C4-2B (cell line): ENCODE measurements at regions not wholly inside any gene's neighbourhood (a gene's known extent, or its start where the extent isn't known, plus 50 kb on each side); places are given as distances from the start of the nearest gene placed in this dataset.
"Not testable (repeated sequence)": the region's sequence is repeated elsewhere in the genome, so short reads cannot be mapped to it uniquely, and the experiment has no call there.

Experiments used
- H3K27ac ChIP-seq: fragments of 450-650 bp; 2 replicates; pipeline ENCODE4 v1.5.1; 2017
- ZFX ChIP-seq: fragments of 450-650 bp; IDR thresholded peaks from 2 replicates; pipeline ENCODE4 v1.6.1; 2017
- TF ChIP-seq, protein P1 (sequence below): fragments of 450-650 bp; conservative IDR thresholded peaks from 2 replicates; pipeline ENCODE4 v1.5.1; 2017; ENCODE audit warnings: mild to moderate bottlenecking

DNA sequence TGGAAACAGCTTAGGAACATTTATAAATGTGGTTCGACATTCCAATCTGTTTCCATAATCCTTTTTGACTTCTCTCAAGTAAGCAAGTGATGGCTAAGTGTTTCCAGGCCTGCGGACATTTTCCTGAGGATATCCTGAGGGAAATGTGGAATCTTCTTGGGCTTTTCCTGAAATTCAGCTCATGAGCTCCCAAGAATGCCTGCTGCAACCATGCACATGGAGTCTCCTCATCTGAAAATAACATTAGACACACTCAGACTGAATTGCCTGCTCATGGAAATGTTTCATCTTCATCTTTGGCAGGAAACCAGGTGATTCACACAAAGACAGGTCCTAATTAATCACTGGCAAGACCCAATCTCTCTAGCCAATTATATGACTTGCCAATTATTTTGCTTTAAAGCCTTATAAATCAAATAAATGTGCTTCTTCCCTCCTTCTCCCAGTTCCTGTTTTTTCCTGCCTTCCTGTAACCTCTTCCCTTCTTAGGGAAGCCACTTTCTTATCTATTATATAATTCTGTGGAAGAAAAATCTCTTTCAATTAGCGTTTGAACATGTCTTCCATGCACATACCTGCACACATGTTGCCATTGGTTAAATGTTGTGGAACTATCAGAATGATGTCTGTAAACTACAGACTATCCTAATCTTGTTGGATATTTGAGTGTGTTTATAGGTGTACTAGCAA is 104.6 kb upstream of the MXRA5 start:
- no peak overlapping the region for H3K27ac ChIP-seq
- TF ChIP-seq ZFX: no peak
- TF ChIP-seq, protein P1, sequence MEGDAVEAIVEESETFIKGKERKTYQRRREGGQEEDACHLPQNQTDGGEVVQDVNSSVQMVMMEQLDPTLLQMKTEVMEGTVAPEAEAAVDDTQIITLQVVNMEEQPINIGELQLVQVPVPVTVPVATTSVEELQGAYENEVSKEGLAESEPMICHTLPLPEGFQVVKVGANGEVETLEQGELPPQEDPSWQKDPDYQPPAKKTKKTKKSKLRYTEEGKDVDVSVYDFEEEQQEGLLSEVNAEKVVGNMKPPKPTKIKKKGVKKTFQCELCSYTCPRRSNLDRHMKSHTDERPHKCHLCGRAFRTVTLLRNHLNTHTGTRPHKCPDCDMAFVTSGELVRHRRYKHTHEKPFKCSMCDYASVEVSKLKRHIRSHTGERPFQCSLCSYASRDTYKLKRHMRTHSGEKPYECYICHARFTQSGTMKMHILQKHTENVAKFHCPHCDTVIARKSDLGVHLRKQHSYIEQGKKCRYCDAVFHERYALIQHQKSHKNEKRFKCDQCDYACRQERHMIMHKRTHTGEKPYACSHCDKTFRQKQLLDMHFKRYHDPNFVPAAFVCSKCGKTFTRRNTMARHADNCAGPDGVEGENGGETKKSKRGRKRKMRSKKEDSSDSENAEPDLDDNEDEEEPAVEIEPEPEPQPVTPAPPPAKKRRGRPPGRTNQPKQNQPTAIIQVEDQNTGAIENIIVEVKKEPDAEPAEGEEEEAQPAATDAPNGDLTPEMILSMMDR: no peak

DNA sequence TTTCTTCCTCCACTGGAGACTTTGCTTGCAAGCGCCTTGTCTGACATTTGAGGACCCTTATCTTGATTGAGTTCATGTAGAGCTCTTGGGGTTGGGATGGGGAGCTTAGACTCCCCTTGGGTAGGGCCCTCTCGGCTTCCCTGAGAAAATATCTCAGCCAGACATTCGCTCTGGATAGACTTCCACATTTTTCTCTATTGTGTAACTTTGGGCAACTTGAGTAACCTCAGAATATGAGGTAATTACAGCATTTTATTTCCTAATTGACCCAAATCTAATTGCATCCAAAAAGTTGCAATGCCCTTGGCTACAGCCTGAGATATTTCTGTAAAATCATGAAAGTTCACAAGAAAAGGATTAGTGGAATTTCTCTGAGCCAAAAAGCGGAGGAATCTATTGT is 102.8 kb upstream of the MXRA5 start:
- H3K27ac ChIP-seq: no peak overlapping the region
- TF ChIP-seq, protein P1: no peak
- TF ChIP-seq ZFX: no peak

DNA sequence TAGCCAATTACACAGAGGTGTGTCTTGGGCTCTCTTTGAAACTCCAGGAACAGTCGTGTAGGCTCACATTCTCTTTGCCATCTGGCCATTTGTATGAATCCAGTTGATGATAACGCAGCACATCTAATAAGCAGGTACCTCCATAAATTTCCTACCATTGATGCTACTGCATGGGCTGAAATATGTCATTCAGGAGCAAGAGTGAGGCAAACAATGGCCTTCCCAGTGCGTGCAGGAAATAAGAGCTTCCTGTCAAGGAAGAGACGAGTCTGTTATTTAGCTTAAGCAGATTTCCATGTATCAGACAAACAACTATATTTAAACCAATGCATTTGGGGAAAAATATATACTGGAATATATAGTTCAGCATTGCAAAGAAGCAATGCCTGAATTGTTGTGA is 102.1 kb upstream of the MXRA5 start:
- no peak overlapping the region for H3K27ac ChIP-seq
- no peak for TF ChIP-seq ZFX
- TF ChIP-seq, protein P1: no peak

DNA sequence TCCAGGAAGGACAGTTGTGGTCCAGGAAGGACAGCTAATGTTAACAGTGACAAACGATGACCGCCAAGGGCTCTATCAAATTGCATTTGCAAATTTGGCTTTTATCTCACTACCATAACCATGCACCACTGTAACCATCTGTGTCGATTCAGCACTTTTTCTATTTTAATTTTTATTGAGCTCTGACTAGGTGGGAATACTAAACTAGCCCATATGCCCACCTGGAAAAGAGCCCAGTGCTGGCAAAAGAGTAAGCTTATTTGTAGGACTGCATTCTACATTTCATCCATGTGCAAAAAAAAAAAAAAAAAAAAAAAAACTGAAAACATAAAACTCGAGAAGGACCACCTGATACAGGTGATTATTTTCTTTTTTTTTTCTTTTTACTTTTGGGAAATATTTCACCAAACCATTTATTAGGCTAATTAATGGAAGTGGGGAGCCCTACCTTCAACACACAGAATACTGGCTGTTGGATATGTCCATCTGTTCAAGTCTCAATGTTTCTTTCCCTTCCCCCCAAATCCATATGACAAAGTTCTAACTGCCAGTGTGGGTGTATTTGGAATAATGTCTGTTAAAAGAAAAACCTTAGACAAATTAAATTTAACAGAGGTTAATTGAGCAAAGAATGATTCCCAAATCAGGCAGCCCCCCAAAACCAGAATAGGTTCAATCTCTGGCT is 99.5 kb upstream of the MXRA5 start:
- TF ChIP-seq, protein P1: no peak
- no peak for TF ChIP-seq ZFX
- no peak overlapping the region for H3K27ac ChIP-seq

DNA sequence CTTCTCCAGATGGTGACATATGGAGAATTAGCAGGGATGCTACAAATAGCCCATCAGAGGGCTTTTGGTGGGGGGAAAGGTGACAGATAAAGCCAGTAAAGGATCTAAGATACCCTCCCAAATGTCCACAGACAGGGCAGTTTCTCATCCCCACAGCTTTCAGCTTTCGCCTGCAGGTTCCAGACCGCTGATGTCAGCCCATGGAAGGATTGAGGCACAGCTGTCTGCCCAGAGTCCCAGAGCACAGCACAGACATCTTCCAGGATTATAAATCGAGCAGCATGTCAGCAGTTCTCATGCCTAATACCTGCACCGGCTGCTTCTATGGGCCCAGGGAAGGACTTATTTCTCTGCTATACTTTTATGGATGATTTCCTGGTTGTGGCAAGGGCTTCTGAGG is 96.7 kb upstream of the MXRA5 start:
- TF ChIP-seq, protein P1: no peak
- TF ChIP-seq ZFX: no peak
- H3K27ac ChIP-seq: no peak overlapping the region

DNA sequence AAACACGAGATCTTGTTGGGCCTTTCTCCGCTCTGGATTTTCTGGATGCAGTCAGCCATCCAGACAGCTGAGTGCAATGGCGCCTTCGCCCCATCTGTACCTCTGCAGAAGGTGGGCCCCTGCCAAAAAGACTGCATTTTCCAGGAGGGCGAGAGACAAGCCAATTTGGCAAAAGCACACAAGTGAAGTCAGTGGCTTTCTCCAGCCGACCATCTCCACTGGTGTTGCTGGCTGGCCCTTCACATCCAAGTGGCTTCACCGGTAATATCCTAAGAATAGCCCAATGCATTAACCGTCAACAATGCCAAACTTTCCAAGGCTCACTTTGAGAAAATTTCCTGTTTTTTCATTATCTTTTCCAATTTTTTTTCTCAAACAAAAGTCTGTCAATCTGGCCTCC is 96.2 kb upstream of the MXRA5 start:
- no peak for TF ChIP-seq ZFX
- TF ChIP-seq, protein P1: no peak
- H3K27ac ChIP-seq: no peak overlapping the region

DNA sequence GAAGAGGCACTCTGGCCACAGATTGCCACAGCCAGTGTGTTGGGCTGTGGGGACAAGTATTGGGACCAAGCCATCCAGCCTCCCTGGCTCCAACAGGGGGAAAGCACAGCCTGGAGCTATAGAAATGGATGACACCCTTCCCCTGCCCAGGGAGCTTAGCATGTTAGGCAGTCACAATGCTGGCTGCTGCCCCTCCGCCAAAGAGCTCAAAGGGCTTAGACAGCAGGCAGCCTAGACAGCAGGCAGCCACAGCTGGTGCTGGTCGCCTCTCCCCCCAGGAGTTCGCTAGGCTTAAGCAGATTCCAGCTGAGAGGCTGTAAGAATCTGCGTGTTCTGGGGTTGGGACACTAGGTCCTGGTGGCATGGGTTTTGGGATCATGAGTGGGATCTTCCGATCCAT is 94.5 kb upstream of the MXRA5 start:
- no peak overlapping the region for H3K27ac ChIP-seq
- TF ChIP-seq, protein P1: no peak
- TF ChIP-seq ZFX: no peak

DNA sequence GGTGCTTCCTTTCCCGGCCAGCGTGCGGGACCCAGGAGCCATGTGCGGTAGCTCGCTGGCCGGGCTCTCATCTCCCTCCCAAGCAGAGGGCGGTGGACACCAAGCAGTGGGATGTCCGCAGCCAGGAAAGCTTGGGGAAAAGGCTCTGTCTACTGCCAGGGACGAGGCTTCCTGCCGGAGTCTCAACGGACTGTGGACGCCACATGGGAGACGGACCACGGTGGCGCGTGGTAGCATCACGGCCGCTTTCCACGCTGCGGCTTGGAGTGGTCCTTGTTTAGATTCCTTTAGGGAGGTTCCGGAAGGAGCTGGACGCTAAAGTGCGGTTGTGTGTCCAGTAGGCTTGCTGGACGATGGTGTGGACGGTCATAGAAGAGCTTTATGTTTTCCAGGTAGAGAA is 89.5 kb upstream of the MXRA5 start:
- H3K27ac ChIP-seq: not testable (repeated sequence)
